ENCODE measurements at regions not wholly inside any gene's neighbourhood (a gene's known extent, or its start where the extent isn't known, plus 50 kb on each side); places are given as distances from the start of the nearest gene placed in this dataset.

DNA sequence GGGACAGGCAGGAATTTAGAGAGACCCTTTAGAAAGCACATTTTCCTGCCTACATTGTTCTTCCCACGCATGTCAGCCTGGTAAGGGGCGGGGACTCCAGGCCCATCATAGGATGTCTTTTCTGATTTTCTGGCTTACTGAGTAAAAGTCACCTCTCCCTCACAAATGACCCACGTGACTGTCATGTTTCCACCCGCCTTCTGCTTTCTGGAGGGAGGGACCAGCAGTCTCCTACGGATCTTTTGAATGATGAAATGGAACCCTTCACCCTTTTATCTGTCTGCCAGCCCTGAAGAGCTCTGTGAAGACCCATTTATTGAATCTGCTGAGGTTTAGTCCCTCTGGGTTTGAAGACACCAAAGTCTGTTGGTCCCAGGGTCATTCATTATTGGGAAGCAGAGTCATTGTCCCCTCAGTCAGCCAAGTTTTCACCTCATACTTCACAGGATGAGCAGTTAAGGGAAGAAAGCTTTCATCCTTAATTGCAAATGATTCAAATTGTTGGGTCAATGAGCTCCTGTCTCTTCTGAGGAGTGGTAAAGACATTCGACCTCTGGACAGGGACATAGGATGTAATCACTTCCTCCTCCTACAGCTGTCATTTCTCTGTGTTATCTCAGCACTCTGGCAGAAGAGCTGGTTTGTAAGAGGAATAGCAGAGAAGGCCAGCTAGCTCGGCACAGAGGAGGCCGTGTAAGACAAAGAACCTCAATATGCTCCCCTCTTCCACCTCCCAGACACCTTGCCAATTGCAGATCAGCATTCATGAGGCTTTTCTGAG, 446.1 kb downstream of the HS3ST3B1 start:
- no peaks in the 10 kb centered on the region for H3K79me1 ChIP-seq (ENCODE audit: low read depth, low read length)
- no peak for TF ChIP-seq CBX8 (IDR thresholded peaks at IDR 0.05; ENCODE audit: borderline replicate concordance, low read depth, low read length)
- no peak for TF ChIP-seq EP300 (IDR thresholded peaks at IDR 0.05; ENCODE audit: borderline replicate concordance in 1 of 2, low read depth in 2 of 2, low read length in 2 of 2)
- H4K8ac ChIP-seq (ENCODE audit: extremely low read depth, insufficient read depth, low read length): no peak overlapping the region
- no peak overlapping the region for H3K18ac ChIP-seq (ENCODE audit: extremely low read depth, low read length)
- H3K9me3 ChIP-seq (ENCODE audit: insufficient read depth in 2 of 2, low read depth in 1 of 2, low read length in 1 of 2): no peaks in the 10 kb centered on the region
- POLR2A ChIA-PET (ENCODE audit: partially characterized antibody): no interaction called here
- FAIRE-seq: no peak
- H3K23ac ChIP-seq (ENCODE audit: insufficient read length): no peak overlapping the region
- H3K4me2 ChIP-seq (ENCODE audit: insufficient read depth in 1 of 2, low read depth in 2 of 2, low read length in 2 of 2): no peak overlapping the region
- H2BK20ac ChIP-seq (ENCODE audit: low read length): no peak overlapping the region
- no peak overlapping the region for H2BK12ac ChIP-seq (ENCODE audit: low read depth, low read length)
- no peak overlapping the region for H2AK5ac ChIP-seq (ENCODE audit: low read depth, low read length)
- no peak overlapping the region for H3K4me3 ChIP-seq (ENCODE audit: extremely low read depth in 1 of 4, insufficient read depth in 2 of 4, low read depth in 3 of 4, low read length in 4 of 4)
- H3K56ac ChIP-seq (replicated peaks; ENCODE audit: insufficient read length, low read depth, low read length): no peak overlapping the region
- WGBS, 2 experiments (ENCODE audit: extremely low coverage in 1 of 2, insufficient coverage in 1 of 2, insufficient read length in 1 of 2, insufficient replicate concordance in 2 of 2, low coverage in 1 of 2, low lambda C conversion rate in 2 of 2, missing lambda C conversion rate in 1 of 2): 89% methylated on average over 8 of the region's 8 CpGs; no CpG with 5 or more reads in 1 of the 2 experiments
- CTCF ChIA-PET (ENCODE audit: partially characterized antibody): interaction anchor here (0.8 to 1.1 kb wide), 5 partner anchors 15 to 179 kb away, joined by 3 to 4 read pairs (median 3); no protein-coding TSS in a partner anchor
- no peak overlapping the region for H3K4ac ChIP-seq (replicated peaks; ENCODE audit: insufficient read length, low read depth, low read length)
- no peaks in the 10 kb centered on the region for H3K27me3 ChIP-seq (replicated peaks in 1 of 4; ENCODE audit: control insufficient read depth in 3 of 4, extremely low read depth in 1 of 4, insufficient read depth in 3 of 4, low read length in 3 of 4)
- H3K9ac ChIP-seq (replicated peaks in 1 of 4; ENCODE audit: extremely low read depth in 1 of 4, low read depth in 3 of 4, low read length in 3 of 4): no peak overlapping the region
- no peak overlapping the region for H2BK120ac ChIP-seq (replicated peaks; ENCODE audit: low read depth, low read length)
- H3K4me1 ChIP-seq (replicated peaks in 1 of 4; ENCODE audit: control insufficient read depth in 3 of 4, insufficient read depth in 4 of 4, low read length in 3 of 4): no peaks in the 10 kb centered on the region
- no peak overlapping the region for H3K14ac ChIP-seq (ENCODE audit: insufficient read length)
- H3K23me2 ChIP-seq (ENCODE audit: low read depth, low read length): no peaks in the 10 kb centered on the region
- no peaks in the 10 kb centered on the region for H4K20me1 ChIP-seq (replicated peaks in 1 of 2; ENCODE audit: control insufficient read depth in 1 of 2, insufficient read depth in 2 of 2, low read length in 2 of 2)
- no peak overlapping the region for H4K91ac ChIP-seq (replicated peaks; ENCODE audit: insufficient read length, low read length)
- no peaks in the 10 kb centered on the region for H3K79me2 ChIP-seq (ENCODE audit: control insufficient read depth in 1 of 2, insufficient read depth in 2 of 2, low read length in 2 of 2)
- DNase-seq (ENCODE audit: low read depth in 1 of 2, low spot score in 2 of 2): no peak
- no peak overlapping the region for H2BK5ac ChIP-seq (ENCODE audit: low read depth, low read length)
- H3K36me3 ChIP-seq (ENCODE audit: control insufficient read depth in 2 of 4, insufficient read depth in 4 of 4, low read length in 3 of 4): no peaks in the 10 kb centered on the region
- no peak overlapping the region for H2AFZ ChIP-seq (ENCODE audit: low read length)
- no peak overlapping the region for H3K27ac ChIP-seq (ENCODE audit: low read depth, low read length)
- no peak overlapping the region for H4K5ac ChIP-seq (ENCODE audit: insufficient read length, low read depth, low read length)
- no peak overlapping the region for H2BK15ac ChIP-seq (ENCODE audit: low read length)

All from H1 (cell line).